Cardiac muscle cell (in vitro differentiated cells and primary cell): ENCODE measurements at regions not wholly inside any gene's neighbourhood (a gene's known extent, or its start where the extent isn't known, plus 50 kb on each side); places are given as distances from the start of the nearest gene placed in this dataset.

ENCODE experiments used
- DNase-seq, 2 donors: peaks; one replicate each; pipeline versions ENCODE4 v3.0.0 to v3.0.0-alpha.2; 2010 to 2017; ENCODE audit warnings: low read depth in 1 of 2, low spot score in 1 of 2
- H3K27ac ChIP-seq: fragments of 200-600 bp; sonication (generic); 2 replicates; pipeline ENCODE4 v1.5.1; 2016
- H3K27me3 ChIP-seq: fragments of 200-600 bp; sonication (generic); 2 replicates; pipeline ENCODE4 v1.6.0; 2016; ENCODE audit warnings: control low read depth
- H3K36me3 ChIP-seq: fragments of 200-600 bp; sonication (generic); 2 replicates; pipeline ENCODE4 v1.5.1; 2016; ENCODE audit warnings: control low read depth
- H3K4me1 ChIP-seq: fragments of 200-600 bp; sonication (generic); 2 replicates; pipeline ENCODE4 v1.8.1; 2017; ENCODE audit warnings: low read depth, mild to moderate bottlenecking, mixed run types
- H3K4me3 ChIP-seq: fragments of 200-600 bp; sonication (generic); 2 replicates; pipeline ENCODE4 v1.5.1; 2016; ENCODE audit warnings: mild to moderate bottlenecking
- H3K9me3 ChIP-seq: fragments of 200-600 bp; sonication (generic); 2 replicates; pipeline ENCODE4 v1.5.1; 2017; ENCODE audit warnings: low read depth, mild to moderate bottlenecking, control low read depth
- TF ChIP-seq, protein P1 (sequence below): IDR thresholded peaks from 2 replicates; pipeline ENCODE4 v1.5.1; 2012; ENCODE audit warnings: low read depth, mild to moderate bottlenecking, low read length

DNA sequence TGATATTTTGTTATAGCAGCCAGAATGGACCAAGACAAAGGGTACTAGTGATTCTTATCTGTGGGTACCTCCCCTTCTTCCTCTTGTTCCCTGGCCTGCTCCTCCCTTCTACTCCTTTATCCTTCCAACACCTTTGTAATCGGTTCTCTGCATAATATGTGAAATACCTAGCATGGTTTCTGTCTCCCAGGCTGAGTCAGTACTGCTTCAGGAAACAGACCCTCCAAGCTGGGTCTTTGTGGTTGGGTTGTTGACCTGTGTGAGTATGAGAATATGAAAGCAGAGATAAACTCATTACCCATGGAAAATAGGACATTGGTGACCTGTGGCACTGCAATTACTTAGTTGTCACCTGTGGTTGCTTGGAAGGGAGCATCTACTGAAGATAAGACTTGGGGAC, 69.3 kb upstream of the KLF13 start:
- H3K9me3 ChIP-seq, result no peaks in the 10 kb centered on the region
- no peak for DNase-seq
- TF ChIP-seq, protein P1, sequence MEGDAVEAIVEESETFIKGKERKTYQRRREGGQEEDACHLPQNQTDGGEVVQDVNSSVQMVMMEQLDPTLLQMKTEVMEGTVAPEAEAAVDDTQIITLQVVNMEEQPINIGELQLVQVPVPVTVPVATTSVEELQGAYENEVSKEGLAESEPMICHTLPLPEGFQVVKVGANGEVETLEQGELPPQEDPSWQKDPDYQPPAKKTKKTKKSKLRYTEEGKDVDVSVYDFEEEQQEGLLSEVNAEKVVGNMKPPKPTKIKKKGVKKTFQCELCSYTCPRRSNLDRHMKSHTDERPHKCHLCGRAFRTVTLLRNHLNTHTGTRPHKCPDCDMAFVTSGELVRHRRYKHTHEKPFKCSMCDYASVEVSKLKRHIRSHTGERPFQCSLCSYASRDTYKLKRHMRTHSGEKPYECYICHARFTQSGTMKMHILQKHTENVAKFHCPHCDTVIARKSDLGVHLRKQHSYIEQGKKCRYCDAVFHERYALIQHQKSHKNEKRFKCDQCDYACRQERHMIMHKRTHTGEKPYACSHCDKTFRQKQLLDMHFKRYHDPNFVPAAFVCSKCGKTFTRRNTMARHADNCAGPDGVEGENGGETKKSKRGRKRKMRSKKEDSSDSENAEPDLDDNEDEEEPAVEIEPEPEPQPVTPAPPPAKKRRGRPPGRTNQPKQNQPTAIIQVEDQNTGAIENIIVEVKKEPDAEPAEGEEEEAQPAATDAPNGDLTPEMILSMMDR, result no peak
- H3K27ac ChIP-seq, result no peak overlapping the region
- H3K4me3 ChIP-seq, result no peak overlapping the region
- no peaks in the 10 kb centered on the region for H3K36me3 ChIP-seq
- H3K27me3 ChIP-seq, result no peaks in the 10 kb centered on the region
- no peaks in the 10 kb centered on the region for H3K4me1 ChIP-seq

DNA sequence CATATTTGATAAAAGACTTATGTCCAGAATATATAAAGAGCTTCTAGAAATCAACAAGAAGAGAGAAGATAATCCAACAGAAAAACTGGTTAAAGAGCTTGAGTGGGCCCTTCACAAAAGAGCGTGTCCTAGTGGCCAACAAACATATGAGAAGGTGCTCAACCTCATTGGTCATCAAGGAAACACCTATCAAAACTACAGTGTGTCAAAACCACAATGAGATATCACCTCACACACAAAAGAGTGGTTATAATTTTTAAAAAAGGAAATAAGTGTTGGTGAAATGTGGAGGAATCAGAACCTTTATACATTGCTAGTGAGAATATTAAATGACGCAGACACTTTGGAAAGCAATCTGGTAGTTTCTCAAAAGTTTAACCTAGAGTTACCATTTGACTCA, 68.4 kb upstream of the KLF13 start:
- TF ChIP-seq, protein P1, result no peak
- Histone ChIP-seq H3K4me3 (no peak overlapping the region), H3K9me3 (no peaks in the 10 kb centered on the region), H3K36me3 (no peaks in the 10 kb centered on the region), H3K4me1 (no peaks in the 10 kb centered on the region), H3K27me3 (no peaks in the 10 kb centered on the region), H3K27ac (no peak overlapping the region)
- no peak for DNase-seq

DNA sequence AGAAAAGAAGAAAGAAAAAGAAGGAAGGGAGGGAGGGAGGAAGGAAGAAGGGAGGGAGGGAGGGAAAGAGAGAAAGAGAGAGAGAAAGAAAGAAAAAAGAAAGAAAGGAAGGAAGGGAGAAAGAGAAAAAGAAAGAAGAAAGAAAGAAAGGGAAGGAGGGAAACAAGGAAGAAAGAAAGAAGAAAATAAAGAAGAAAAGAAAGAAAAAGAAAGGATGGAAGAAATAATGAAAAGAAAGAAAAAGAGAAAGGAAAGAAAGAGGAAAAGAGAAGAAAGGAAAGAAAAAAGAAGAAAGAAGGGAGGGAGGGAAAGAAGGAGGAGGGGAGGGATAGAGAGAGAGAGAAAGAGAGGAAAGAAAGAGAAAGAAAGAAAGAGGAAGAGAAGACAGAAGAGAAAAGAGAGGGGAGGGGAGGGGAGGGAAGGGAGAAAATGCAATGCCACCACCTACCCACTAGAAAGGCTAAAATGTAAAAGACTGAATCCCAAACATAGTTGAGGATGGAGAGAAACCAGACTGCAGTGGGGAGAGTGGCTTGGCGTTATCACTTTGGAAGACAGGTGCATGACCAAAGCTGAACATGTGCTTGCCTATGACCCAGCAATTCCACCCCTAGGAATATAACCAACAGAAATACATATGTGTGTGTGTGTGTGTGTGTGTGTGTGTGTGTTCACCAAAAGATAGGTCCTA, 66.9 kb upstream of the KLF13 start:
- H3K27ac ChIP-seq, result no peak overlapping the region
- H3K27me3 ChIP-seq, result no peaks in the 10 kb centered on the region
- TF ChIP-seq, protein P1, result no peak
- DNase-seq, result no peak
- H3K9me3 ChIP-seq, result no peaks in the 10 kb centered on the region
- H3K4me1 ChIP-seq, result no peaks in the 10 kb centered on the region
- H3K36me3 ChIP-seq, result no peaks in the 10 kb centered on the region
- no peak overlapping the region for H3K4me3 ChIP-seq

DNA sequence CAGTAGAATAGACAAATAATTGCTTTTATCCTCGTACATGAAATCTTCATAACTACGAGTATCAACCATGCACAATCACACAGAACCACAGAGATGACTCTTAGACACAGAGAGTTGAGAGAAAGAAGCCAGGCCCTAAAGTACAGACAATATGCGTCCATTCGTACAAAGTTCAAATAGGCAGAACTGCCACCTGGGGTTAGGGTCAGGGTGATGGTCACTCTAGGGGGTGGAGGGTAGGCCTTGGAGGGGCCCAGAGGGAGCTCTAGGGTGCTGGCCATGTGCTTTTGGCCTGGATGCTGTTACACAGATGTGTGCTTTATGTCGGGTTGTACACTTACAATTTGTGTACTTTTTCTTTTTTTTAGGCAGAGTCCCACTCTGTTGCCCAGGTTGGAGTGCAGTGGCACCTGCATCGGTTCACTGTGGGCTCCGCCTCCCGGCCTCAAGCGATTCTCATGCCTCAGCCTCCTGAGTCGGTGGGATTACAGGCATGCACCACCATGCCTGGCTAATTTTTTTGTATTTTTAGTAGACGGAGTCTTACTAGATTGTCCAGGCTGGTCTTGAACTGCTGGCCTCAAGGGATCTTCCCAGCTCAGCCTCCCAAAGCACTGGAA, 65.9 kb upstream of the KLF13 start:
- no peak overlapping the region for H3K27ac ChIP-seq
- no peak for DNase-seq
- TF ChIP-seq, protein P1, result no peak

DNA sequence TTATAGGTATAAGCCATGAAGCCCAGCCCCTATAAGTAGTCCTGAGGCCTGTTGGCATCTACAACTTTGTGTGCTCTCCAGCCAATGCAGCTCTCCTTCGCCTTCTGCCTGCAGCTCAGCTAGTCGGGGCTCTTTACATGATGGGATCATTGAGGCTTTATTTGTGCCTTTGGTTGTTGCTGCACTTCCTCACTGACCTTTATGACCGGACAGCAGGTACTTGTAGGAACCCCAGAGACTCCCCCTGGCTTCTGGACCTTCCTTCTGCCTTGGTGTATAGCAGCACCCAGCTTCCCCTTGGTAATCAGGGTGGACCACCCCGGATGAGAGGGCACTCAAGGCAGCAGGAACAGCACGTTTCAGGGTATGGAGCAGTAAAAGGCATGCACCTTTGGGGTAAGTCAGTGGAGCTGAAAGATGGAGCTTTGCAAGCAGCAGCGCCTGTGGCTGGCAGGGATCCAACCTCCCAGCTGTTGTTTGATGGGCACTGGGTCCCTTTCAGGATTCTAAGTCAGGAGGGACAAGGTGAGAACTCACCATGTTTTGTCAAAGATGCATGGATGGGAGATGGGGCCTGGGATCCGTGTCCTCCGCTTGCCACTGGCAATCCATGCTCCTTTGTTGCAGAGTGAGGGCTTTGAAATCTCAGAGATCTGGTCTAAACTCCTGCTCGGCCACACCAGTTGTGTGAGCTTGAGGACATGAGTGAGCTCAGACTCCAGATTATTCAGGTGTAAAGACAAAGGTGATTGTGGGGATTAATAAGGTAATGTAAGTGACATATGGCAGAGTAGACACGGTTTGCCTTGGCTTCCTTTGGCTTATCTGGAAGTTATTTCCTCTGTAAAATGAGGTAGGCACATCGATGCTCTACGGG, 65.1 kb upstream of the KLF13 start:
- TF ChIP-seq, protein P1, result no peak
- H3K27ac ChIP-seq, result no peak overlapping the region
- H3K4me1 ChIP-seq, result peaks cover 9% of the 10 kb centered on the region
- no peak overlapping the region for H3K4me3 ChIP-seq
- H3K27me3 ChIP-seq, result no peaks in the 10 kb centered on the region
- DNase-seq, result no peak
- H3K36me3 ChIP-seq, result no peaks in the 10 kb centered on the region
- no peaks in the 10 kb centered on the region for H3K9me3 ChIP-seq

More for the DNA sequence above, 65.9 kb upstream of the KLF13 start:
- no peaks in the 10 kb centered on the region for H3K9me3 ChIP-seq
- no peak overlapping the region for H3K4me3 ChIP-seq
- no peaks in the 10 kb centered on the region for H3K27me3 ChIP-seq
- H3K4me1 ChIP-seq, result peaks cover 8% of the 10 kb centered on the region
- no peaks in the 10 kb centered on the region for H3K36me3 ChIP-seq
